Epithelial cell of esophagus (primary cell): ENCODE measurements at regions not wholly inside any gene's neighbourhood (a gene's known extent, or its start where the extent isn't known, plus 50 kb on each side); places are given as distances from the start of the nearest gene placed in this dataset.
A peak's percentile ranks its signal among the peaks of the same experiment; 100 is the strongest.

Experiments
- DNase-seq: peaks from one replicate; pipeline ENCODE4 v3.0.0; 2010; ENCODE audit warnings: low read depth
- H3K4me3 ChIP-seq: 2 replicates; pipeline ENCODE4 v1.5.1; 2011; ENCODE audit warnings: mild to moderate bottlenecking, low read length, control low read depth
- CTCF ChIP-seq: IDR thresholded peaks from 2 replicates; pipeline ENCODE4 v1.5.1; 2011; ENCODE audit warnings: low read depth, mild to moderate bottlenecking, low read length, control low read depth, inconsistent platforms; ENCODE audit not compliant: insufficient read depth; ENCODE audit errors: missing control alignments

- no peak overlapping the region for H3K4me3 ChIP-seq
- no peak for TF ChIP-seq CTCF
- no peak for DNase-seq
These were observed 313.5 kb downstream of the RPRM start for GRCh38 chr2:153165021-153165420.

GRCh38 chr2:153163055-153163454 is 315.5 kb downstream of the RPRM start:
- peak; percentile 68 for TF ChIP-seq CTCF
- peak; percentile 56 for DNase-seq
- H3K4me3 ChIP-seq = no peak overlapping the region

GRCh38 chr2:153156743-153157142 is 321.8 kb downstream of the RPRM start:
- H3K4me3 ChIP-seq = no peak overlapping the region
- no peak for TF ChIP-seq CTCF
- DNase-seq = no peak

GRCh38 chr2:153152036-153152435 is 326.5 kb downstream of the RPRM start:
- no peak for TF ChIP-seq CTCF
- DNase-seq = no peak
- H3K4me3 ChIP-seq = no peak overlapping the region

- DNase-seq = no peak
- no peak overlapping the region for H3K4me3 ChIP-seq
- TF ChIP-seq CTCF = no peak
These were observed 333.0 kb downstream of the RPRM start for GRCh38 chr2:153145470-153145978.

GRCh38 chr2:153143540-153143939 is 335.0 kb downstream of the RPRM start:
- no peak overlapping the region for H3K4me3 ChIP-seq
- no peak for DNase-seq
- no peak for TF ChIP-seq CTCF

GRCh38 chr2:153140498-153140897 is 338.1 kb downstream of the RPRM start:
- DNase-seq = no peak
- TF ChIP-seq CTCF = no peak
- no peak overlapping the region for H3K4me3 ChIP-seq
